Posterior cingulate gyrus (tissue), 11 donors: ENCODE measurements at regions not wholly inside any gene's neighbourhood (a gene's known extent, or its start where the extent isn't known, plus 50 kb on each side); places are given as distances from the start of the nearest gene placed in this dataset.

ENCODE experiments used
- DNase-seq, 10 donors: peaks; one replicate each; pipeline versions ENCODE4 v3.0.0 to v3.0.0-alpha.2; 2020 to 2021; ENCODE audit warnings: mixed read lengths in 3 of 10
- intact Hi-C: fragments of 100-400 bp; cut with DNase I; formaldehyde crosslinking; loops from one replicate; pipeline ENCODE4 v1.15.1; 2023

GRCh38 chr11:98136357-98136756, 884.4 kb upstream of the CNTN5 start:
- intact Hi-C loops, result no loop called here
- DNase-seq, result no peak

DNA sequence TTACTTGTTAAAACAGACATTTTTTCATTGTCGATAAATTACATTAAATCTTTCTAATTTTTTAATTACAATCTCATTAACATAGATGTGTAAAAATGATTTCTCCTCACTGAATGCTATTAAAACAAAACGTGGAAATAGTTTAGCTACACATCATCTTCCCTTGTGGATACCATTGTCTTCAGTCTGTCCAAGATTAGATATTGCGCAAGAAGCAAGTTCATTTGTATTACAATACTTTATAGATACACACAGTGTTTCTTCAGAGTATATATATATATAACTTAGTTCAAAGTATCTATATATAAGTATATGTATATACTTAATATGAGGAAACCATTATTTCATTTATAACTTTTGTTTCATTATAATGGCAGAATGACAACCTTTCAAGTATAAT, 883.3 kb upstream of the CNTN5 start:
- DNase-seq, result no peak

GRCh38 chr11:98143661-98144060, 877.1 kb upstream of the CNTN5 start:
- intact Hi-C loops, result no loop called here

More for the DNA sequence above, 883.3 kb upstream of the CNTN5 start:
- intact Hi-C loops, result no loop called here

DNA sequence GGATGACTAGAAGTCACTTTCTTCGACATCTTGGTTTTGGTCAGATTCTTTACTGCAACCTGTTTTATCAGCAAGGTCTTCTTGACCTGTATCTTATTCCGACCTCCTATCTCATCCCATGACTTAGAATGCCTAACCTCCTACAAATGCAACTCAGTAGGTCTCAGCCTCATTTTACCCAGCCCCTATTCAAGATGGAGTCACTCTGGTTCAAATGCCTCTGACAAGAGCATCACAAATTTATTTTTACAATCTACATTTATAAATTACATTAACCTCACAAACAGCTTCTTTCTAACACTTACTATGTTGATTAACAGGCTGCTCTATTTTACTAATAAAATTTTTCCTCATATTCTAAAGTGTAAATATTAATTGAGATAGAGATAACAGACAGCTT, 867.0 kb upstream of the CNTN5 start:
- DNase-seq, result no peak
- intact Hi-C loops, result no loop called here

More at GRCh38 chr11:98143661-98144060, 877.1 kb upstream of the CNTN5 start:
- DNase-seq, result no peak

GRCh38 chr11:98155696-98156095, 865.1 kb upstream of the CNTN5 start:
- no peak for DNase-seq

DNA sequence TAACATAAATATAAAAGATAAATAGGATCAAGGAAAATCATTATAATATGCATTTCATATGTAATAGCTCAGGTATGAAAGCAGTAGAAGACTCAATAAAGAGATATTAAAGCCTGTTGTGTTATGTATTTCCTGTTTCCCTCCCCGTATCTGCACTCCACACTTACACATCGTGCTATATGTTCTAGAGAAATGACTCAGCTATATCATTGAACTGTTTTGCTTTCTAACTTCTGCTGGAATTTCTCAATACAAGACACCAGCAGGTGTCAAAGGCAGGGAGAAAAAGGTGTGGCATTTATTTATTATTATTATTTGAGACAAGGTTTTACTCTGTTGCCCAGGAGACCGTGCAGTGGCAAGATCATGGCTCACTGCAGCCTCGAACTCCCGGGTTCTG, 842.8 kb upstream of the CNTN5 start:
- intact Hi-C loops, result no loop called here
- DNase-seq, result no peak

More at GRCh38 chr11:98155696-98156095, 865.1 kb upstream of the CNTN5 start:
- intact Hi-C loops, result no loop called here

- intact Hi-C loops, result no loop called here
- no peak for DNase-seq
These were observed 840.2 kb upstream of the CNTN5 start for GRCh38 chr11:98180511-98180910.

- intact Hi-C loops, result no loop called here
- no peak for DNase-seq
These were observed 839.8 kb upstream of the CNTN5 start for GRCh38 chr11:98180921-98181320.

GRCh38 chr11:98183034-98183433, 837.7 kb upstream of the CNTN5 start:
- no peak for DNase-seq

GRCh38 chr11:98185245-98185644, 835.5 kb upstream of the CNTN5 start:
- DNase-seq, result peak in 1 of 10 donors; percentile 72
- intact Hi-C loops, result no loop called here

More at GRCh38 chr11:98183034-98183433, 837.7 kb upstream of the CNTN5 start:
- intact Hi-C loops, result no loop called here

DNA sequence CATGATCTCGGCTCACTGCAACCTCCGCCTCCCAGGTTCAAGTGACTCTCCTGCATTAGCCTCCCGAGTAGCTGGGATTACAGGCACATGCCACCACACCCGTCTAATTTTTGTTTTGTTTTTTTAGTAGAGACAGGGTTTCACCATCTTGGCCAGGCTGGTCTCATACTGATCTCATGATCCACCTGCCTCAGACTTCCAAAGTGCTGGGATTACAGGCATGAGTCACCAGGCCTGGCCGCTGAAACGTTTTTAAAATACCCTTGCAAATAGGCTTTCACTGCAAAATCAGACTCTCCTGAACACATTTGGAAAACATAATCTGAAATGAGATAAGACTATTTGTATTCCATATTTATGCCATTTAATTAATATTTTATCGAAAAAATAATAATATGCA, 826.1 kb upstream of the CNTN5 start:
- no peak for DNase-seq
- intact Hi-C loops, result no loop called here

DNA sequence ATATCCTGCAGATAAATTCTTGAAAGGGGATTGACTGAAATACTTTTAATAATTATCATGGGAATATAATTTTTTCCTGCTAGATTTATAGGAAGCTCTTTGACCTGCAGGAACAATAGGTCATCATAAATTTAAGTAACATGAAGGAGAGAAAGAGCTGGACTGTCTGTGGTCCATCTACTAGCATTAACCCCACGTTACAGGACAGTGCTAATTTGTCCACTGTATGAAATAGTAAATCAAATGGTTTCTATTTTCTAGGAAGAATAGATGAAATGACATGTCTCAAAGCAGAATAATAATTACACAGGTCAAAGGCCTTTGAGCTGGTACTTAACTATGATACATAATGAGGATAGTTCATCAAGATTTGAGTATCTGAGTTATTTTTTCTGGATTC, 825.4 kb upstream of the CNTN5 start:
- intact Hi-C loops, result no loop called here

GRCh38 chr11:98207086-98207485, 813.7 kb upstream of the CNTN5 start:
- intact Hi-C loops, result no loop called here
- DNase-seq, result peak in 3 of 10 donors; percentile 19 to 79 (median 60)

More for the DNA sequence above, 825.4 kb upstream of the CNTN5 start:
- DNase-seq, result no peak

- intact Hi-C loops, result no loop called here
- DNase-seq, result no peak
These were observed 793.5 kb upstream of the CNTN5 start for GRCh38 chr11:98227278-98227677.

- intact Hi-C loops, result no loop called here
- DNase-seq, result no peak
These were observed 790.1 kb upstream of the CNTN5 start for GRCh38 chr11:98230678-98231077.

GRCh38 chr11:98234698-98235097, 786.1 kb upstream of the CNTN5 start:
- DNase-seq, result no peak
- intact Hi-C loops, result no loop called here

DNA sequence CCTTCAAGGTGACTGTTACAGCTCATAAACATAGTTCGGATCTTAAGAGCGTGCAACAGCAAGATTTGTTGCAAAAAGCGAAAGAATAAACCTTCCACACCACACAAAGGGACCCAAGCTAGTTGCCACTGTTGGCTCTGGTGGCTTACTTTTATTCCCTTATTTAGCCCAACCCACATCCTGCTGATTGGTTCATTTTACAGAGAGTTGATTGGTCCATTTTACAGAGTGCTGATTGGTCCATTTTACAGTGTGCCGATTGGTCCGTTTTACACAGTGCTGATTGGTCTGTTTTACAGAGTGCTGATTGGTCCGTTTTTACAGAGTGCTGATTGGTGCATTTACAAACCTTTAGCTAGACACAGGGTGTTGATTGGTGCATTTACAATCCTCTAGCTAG, 776.9 kb upstream of the CNTN5 start:
- intact Hi-C loops, result no loop called here
- no peak for DNase-seq

DNA sequence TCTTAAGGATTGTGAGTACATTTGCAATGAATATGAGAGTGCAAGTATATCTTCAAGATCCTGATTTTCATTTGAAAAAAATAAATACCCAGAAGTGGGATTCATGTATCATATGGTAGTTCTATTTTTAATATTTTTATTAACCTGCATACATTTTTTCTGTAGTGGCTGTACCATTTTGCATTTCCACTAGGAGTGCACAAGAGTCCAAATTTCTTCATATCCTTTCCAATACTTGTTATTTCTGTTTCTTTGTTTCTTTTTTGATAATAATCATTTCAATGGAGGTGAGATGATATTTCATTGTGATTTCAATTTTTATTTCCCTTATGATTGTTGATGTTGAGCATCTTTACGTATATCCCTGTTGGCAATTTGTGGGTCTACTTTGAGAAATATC, 759.8 kb upstream of the CNTN5 start:
- intact Hi-C loops, result no loop called here
- DNase-seq, result no peak

DNA sequence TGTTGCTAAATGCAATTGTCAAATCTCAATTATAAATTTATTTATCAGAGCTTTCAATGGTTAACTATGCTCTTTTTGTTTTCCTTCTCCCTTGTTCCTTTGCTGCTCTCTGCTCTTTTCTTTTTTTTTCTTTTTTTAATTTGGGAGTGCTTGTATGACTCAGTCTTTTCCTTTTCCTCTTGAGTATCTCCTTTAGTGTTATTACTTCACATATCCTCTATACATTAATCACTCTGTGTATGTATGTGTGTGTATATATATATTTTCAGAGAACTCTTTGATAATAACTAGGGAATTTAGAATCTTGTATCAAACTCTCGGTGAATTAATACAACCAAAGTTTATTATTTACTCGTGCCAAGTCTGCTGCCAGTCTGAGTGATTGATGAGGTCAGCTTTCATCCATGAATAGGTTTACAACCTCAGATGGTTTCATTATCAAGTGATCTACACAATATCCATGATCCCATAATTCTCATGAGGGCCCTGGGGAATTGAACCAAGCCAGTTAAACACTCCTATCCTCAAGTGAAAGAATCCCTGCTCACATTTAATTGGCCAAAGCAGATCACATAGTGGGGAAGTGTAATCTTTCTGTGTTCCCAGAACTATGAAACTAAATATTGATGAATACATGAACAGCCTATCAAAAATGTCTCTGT, 743.4 kb upstream of the CNTN5 start:
- intact Hi-C loops, result no loop called here
- no peak for DNase-seq

GRCh38 chr11:98289617-98290263, 731.0 kb upstream of the CNTN5 start:
- no peak for DNase-seq
- intact Hi-C loops, result no loop called here

GRCh38 chr11:98296091-98296880, 724.5 kb upstream of the CNTN5 start:
- DNase-seq, result no peak
- intact Hi-C loops, result no loop called here

DNA sequence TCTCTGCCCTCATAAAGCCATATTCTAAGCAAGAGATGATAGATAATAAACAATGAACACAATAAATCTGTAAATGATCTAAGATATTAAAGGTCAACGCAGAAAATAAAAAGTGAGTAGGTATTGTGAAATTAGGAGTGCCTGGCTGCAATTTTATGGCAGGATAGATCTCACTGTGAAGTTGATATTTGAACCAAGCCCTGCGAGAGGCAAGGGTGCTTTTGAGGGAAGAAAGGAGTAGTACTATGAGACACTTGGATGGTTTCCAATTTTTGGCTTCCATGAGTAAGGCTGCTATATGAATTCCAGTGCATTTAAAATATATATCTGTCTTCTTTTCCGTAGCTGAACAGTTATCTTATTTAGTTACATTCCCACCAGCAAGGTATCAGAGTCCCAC, 720.0 kb upstream of the CNTN5 start:
- DNase-seq, result no peak
- intact Hi-C loops, result no loop called here
